Breast epithelium (tissue), 3 donors: ENCODE measurements at regions not wholly inside any gene's neighbourhood (a gene's known extent, or its start where the extent isn't known, plus 50 kb on each side); places are given as distances from the start of the nearest gene placed in this dataset.

Experiments
- CTCF ChIP-seq, 3 donors: fragments of 450-650 bp; IDR thresholded peaks; one replicate each; pipeline ENCODE4 v1.5.1; 2016 to 2017; ENCODE audit warnings: antibody characterized with exemption in 3 of 3, mild to moderate bottlenecking in 3 of 3, moderate library complexity in 3 of 3
- POLR2AphosphoS5 ChIP-seq, 3 donors: sonication (generic); formaldehyde crosslinking; IDR thresholded peaks; one replicate each; pipeline ENCODE4 v1.6.1; 2017; ENCODE audit warnings: antibody characterized with exemption in 3 of 3

GRCh38 chr9:28832168-28832770, 1259.0 kb upstream of the C9orf72 start:
- TF ChIP-seq CTCF (IDR thresholded peaks at IDR 0.05): no peak
- TF ChIP-seq POLR2AphosphoS5 (IDR thresholded peaks at IDR 0.05): no peak
